ENCODE measurements at regions not wholly inside any gene's neighbourhood (a gene's known extent, or its start where the extent isn't known, plus 50 kb on each side); places are given as distances from the start of the nearest gene placed in this dataset.
A peak's percentile ranks its signal among the peaks of the same experiment; 100 is the strongest.

DNA sequence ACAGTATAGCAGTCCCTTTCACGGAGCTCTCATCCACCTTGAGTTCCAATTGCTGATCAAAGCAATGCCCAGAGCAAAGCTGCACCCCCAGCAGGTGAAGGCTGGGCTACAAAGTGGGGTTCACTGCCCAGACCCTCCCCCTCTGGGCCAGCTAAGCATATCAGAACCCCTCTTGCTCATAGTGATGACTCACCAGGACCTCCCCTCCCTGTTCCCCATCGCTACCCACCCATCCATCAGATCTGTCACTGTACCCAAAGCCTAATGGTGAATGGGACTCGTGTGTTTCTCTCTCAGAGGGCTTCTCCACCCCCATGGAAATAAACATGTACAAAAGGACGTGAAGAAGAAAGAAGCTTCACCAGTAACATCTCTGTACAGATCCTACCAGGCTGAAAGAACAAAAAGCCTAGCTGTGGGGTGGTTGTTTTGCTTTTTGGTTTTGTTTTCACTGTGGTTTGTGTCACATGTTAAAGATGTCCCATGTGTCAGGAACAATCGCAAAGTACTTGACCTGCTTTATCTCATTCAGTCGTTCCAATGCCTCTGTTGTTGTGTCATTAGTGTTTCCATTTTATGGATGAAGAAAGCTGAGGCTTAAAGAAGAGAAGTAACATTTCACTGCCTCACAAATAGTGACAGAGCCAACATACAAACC, 518.5 kb downstream of the CD83 start:
- H3K27ac ChIP-seq (replicated peaks; ENCODE audit: low read length) = no peak overlapping the region

DNA sequence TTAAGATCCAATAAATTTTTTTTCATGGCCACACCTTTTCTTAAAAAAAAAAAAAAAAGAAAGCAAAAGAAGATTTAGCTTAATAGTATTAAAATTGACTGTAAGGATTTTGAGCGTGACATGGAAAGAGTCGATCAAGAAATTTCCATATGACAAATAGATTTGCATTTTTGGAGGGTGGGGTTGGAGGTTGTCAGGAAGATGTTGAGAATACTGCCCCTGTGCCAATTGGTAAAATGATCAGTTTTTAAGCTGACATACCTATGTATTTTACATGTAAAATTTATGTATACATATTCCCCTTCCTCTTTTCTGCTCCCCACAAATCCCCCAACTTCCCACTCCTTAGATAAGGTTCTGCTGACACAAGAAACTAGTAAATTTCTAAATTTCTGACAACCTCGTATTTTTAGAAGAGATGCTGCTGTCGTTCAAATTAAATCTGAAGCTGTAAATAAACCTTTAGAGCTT, 520.9 kb downstream of the CD83 start:
- Histone ChIP-seq H3K4me1 (ENCODE audit: control insufficient read depth in 2 of 2, insufficient read depth in 1 of 2, low read depth in 1 of 2, low read length in 2 of 2) (peaks cover 21 to 25% of the 10 kb centered on the region in 2 donors), H3K4me3 (ENCODE audit: low read length in 2 of 2) (no peak overlapping the region)
- WGBS, 2 donors (ENCODE audit: extremely low coverage in 2 of 2, insufficient read length in 2 of 2, insufficient replicate concordance in 1 of 2) = no CpG with 5 or more reads among the region's 4 CpGs

More for the DNA sequence above, 518.5 kb downstream of the CD83 start:
- H3K4me2 ChIP-seq (ENCODE audit: insufficient read depth, low read length, poor library complexity, severe bottlenecking) = no peak overlapping the region
- no peak overlapping the region for H3K14ac ChIP-seq (ENCODE audit: low read length)
- no peak overlapping the region for H2BK15ac ChIP-seq (ENCODE audit: low read length)
- peak overlapping the region; percentile 86 for H3K18ac ChIP-seq (ENCODE audit: low read length)
- no peaks in the 10 kb centered on the region for H3K9me3 ChIP-seq (replicated peaks in 1 of 2; ENCODE audit: control insufficient read depth in 2 of 2, insufficient read depth in 1 of 2, low read depth in 1 of 2, low read length in 2 of 2)
- no peak overlapping the region for H4K8ac ChIP-seq (ENCODE audit: low read depth, low read length)
- H3K4me3 ChIP-seq (ENCODE audit: low read length in 2 of 2) = no peak overlapping the region
- H3K4ac ChIP-seq (ENCODE audit: low read length) = no peak overlapping the region
- peak overlapping the region; percentile 30 for H2AK5ac ChIP-seq (ENCODE audit: low read depth, low read length)
- H3K4me1 ChIP-seq (ENCODE audit: control insufficient read depth in 2 of 2, insufficient read depth in 1 of 2, low read depth in 1 of 2, low read length in 2 of 2) = peaks cover 13 to 14% of the 10 kb centered on the region in 2 donors
- DNase-seq (ENCODE audit: low spot score) = no peak
- WGBS, 2 donors (ENCODE audit: extremely low coverage in 2 of 2, insufficient read length in 2 of 2, insufficient replicate concordance in 1 of 2) = no CpG with 5 or more reads among the region's 6 CpGs
- H2BK5ac ChIP-seq (ENCODE audit: low read length) = no peak overlapping the region
- H3K9ac ChIP-seq (ENCODE audit: low read depth, low read length, poor library complexity) = no peak overlapping the region
- no peak overlapping the region for H4K91ac ChIP-seq (ENCODE audit: low read depth, low read length, poor library complexity)
- H3K23ac ChIP-seq (ENCODE audit: low read depth, low read length, poor library complexity) = no peak overlapping the region
- no peak overlapping the region for H2BK12ac ChIP-seq (ENCODE audit: low read length)
- peaks cover 0 to 36% (median 0%) of the 10 kb centered on the region in 3 experiments for H3K27me3 ChIP-seq (ENCODE audit: control insufficient read depth in 3 of 3, insufficient read depth in 3 of 3, low read depth in 1 of 3, low read length in 3 of 3)
- H3K79me1 ChIP-seq (ENCODE audit: low read depth, low read length) = no peaks in the 10 kb centered on the region
- no peak overlapping the region for H2AFZ ChIP-seq (ENCODE audit: low read length)
- H3K36me3 ChIP-seq (replicated peaks in 1 of 2; ENCODE audit: control insufficient read depth in 2 of 2, insufficient read depth in 2 of 2, low read length in 2 of 2) = no peaks in the 10 kb centered on the region
- no peak overlapping the region for H2BK120ac ChIP-seq (ENCODE audit: low read depth, low read length)

GRCh38 chr6:14638906-14639761, 521.6 kb downstream of the CD83 start:
- Histone ChIP-seq H2BK5ac (ENCODE audit: low read length) (no peak overlapping the region), H2BK120ac (ENCODE audit: low read depth, low read length) (no peak overlapping the region), H3K36me3 (replicated peaks in 1 of 2; ENCODE audit: control insufficient read depth in 2 of 2, insufficient read depth in 2 of 2, low read length in 2 of 2) (no peaks in the 10 kb centered on the region), H3K4ac (ENCODE audit: low read length) (no peak overlapping the region), H3K9me3 (replicated peaks in 1 of 2; ENCODE audit: control insufficient read depth in 2 of 2, insufficient read depth in 1 of 2, low read depth in 1 of 2, low read length in 2 of 2) (no peaks in the 10 kb centered on the region), H4K8ac (ENCODE audit: low read depth, low read length) (no peak overlapping the region), H3K27ac (replicated peaks; ENCODE audit: low read length) (peak overlapping the region; percentile 58), H3K79me1 (ENCODE audit: low read depth, low read length) (no peaks in the 10 kb centered on the region), H2AK5ac (ENCODE audit: low read depth, low read length) (no peak overlapping the region), H3K4me3 (ENCODE audit: low read length in 2 of 2) (no peak overlapping the region), H3K9ac (ENCODE audit: low read depth, low read length, poor library complexity) (no peak overlapping the region), H3K4me1 (ENCODE audit: control insufficient read depth in 2 of 2, insufficient read depth in 1 of 2, low read depth in 1 of 2, low read length in 2 of 2) (peaks cover 21 to 27% of the 10 kb centered on the region in 2 donors), H2AFZ (ENCODE audit: low read length) (peak overlapping the region; percentile 52), H3K27me3 (ENCODE audit: control insufficient read depth in 3 of 3, insufficient read depth in 3 of 3, low read depth in 1 of 3, low read length in 3 of 3) (peaks cover 0 to 26% (median 0%) of the 10 kb centered on the region in 3 experiments), H3K18ac (ENCODE audit: low read length) (no peak overlapping the region), H3K4me2 (ENCODE audit: insufficient read depth, low read length, poor library complexity, severe bottlenecking) (peak overlapping the region; percentile 51), H4K91ac (ENCODE audit: low read depth, low read length, poor library complexity) (no peak overlapping the region), H3K23ac (ENCODE audit: low read depth, low read length, poor library complexity) (no peak overlapping the region), H2BK12ac (ENCODE audit: low read length) (no peak overlapping the region), H3K14ac (ENCODE audit: low read length) (no peak overlapping the region), H2BK15ac (ENCODE audit: low read length) (no peak overlapping the region)
- DNase-seq (ENCODE audit: low spot score) = peak; percentile 33
- WGBS, 2 donors (ENCODE audit: extremely low coverage in 2 of 2, insufficient read length in 2 of 2, insufficient replicate concordance in 1 of 2) = no CpG with 5 or more reads among the region's 13 CpGs

More for the DNA sequence above, 520.9 kb downstream of the CD83 start:
- no peak overlapping the region for H3K14ac ChIP-seq (ENCODE audit: low read length)
- H4K8ac ChIP-seq (ENCODE audit: low read depth, low read length) = no peak overlapping the region
- no peak overlapping the region for H2AFZ ChIP-seq (ENCODE audit: low read length)
- no peaks in the 10 kb centered on the region for H3K9me3 ChIP-seq (replicated peaks in 1 of 2; ENCODE audit: control insufficient read depth in 2 of 2, insufficient read depth in 1 of 2, low read depth in 1 of 2, low read length in 2 of 2)
- H2BK15ac ChIP-seq (ENCODE audit: low read length) = no peak overlapping the region
- no peaks in the 10 kb centered on the region for H3K79me1 ChIP-seq (ENCODE audit: low read depth, low read length)
- no peak overlapping the region for H2AK5ac ChIP-seq (ENCODE audit: low read depth, low read length)
- no peak overlapping the region for H3K4ac ChIP-seq (ENCODE audit: low read length)
- no peak overlapping the region for H3K4me2 ChIP-seq (ENCODE audit: insufficient read depth, low read length, poor library complexity, severe bottlenecking)
- H4K91ac ChIP-seq (ENCODE audit: low read depth, low read length, poor library complexity) = no peak overlapping the region
- H2BK12ac ChIP-seq (ENCODE audit: low read length) = no peak overlapping the region
- peaks cover 0 to 26% (median 0%) of the 10 kb centered on the region in 3 experiments for H3K27me3 ChIP-seq (ENCODE audit: control insufficient read depth in 3 of 3, insufficient read depth in 3 of 3, low read depth in 1 of 3, low read length in 3 of 3)
- H3K36me3 ChIP-seq (replicated peaks in 1 of 2; ENCODE audit: control insufficient read depth in 2 of 2, insufficient read depth in 2 of 2, low read length in 2 of 2) = no peaks in the 10 kb centered on the region
- H2BK120ac ChIP-seq (ENCODE audit: low read depth, low read length) = no peak overlapping the region
- H3K9ac ChIP-seq (ENCODE audit: low read depth, low read length, poor library complexity) = no peak overlapping the region
- no peak overlapping the region for H3K18ac ChIP-seq (ENCODE audit: low read length)
- no peak for DNase-seq (ENCODE audit: low spot score)
- no peak overlapping the region for H3K23ac ChIP-seq (ENCODE audit: low read depth, low read length, poor library complexity)
- H3K27ac ChIP-seq (replicated peaks; ENCODE audit: low read length) = no peak overlapping the region
- H2BK5ac ChIP-seq (ENCODE audit: low read length) = no peak overlapping the region
